ENCODE measurements at regions not wholly inside any gene's neighbourhood (a gene's known extent, or its start where the extent isn't known, plus 50 kb on each side); places are given as distances from the start of the nearest gene placed in this dataset.

- DNase-seq, result no peak
- H3K36me3 ChIP-seq (replicated peaks; ENCODE audit: control insufficient read depth, insufficient read depth, low read length), result no peaks in the 10 kb centered on the region
- H3K27me3 ChIP-seq (ENCODE audit: control insufficient read depth, insufficient read depth, low read length), result no peaks in the 10 kb centered on the region
- no peak overlapping the region for H3K4me3 ChIP-seq (ENCODE audit: insufficient read depth, low read depth, low read length)
Observed at GRCh38 chrX:94418065-94418464, 744.1 kb downstream of the FAM133A start.

GRCh38 chrX:94424456-94424855 lies 750.5 kb downstream of the FAM133A start:
- DNase-seq, result no peak
- H3K36me3 ChIP-seq (replicated peaks; ENCODE audit: control insufficient read depth, insufficient read depth, low read length), result no peaks in the 10 kb centered on the region
- H3K27me3 ChIP-seq (ENCODE audit: control insufficient read depth, insufficient read depth, low read length), result no peaks in the 10 kb centered on the region

GRCh38 chrX:94430091-94430490 lies 756.1 kb downstream of the FAM133A start:
- Histone ChIP-seq H3K36me3 (replicated peaks; ENCODE audit: control insufficient read depth, insufficient read depth, low read length) (no peaks in the 10 kb centered on the region), H3K27me3 (ENCODE audit: control insufficient read depth, insufficient read depth, low read length) (no peaks in the 10 kb centered on the region), H3K4me3 (ENCODE audit: insufficient read depth, low read depth, low read length) (no peak overlapping the region)
- no peak for DNase-seq

More at GRCh38 chrX:94424456-94424855, 750.5 kb downstream of the FAM133A start:
- H3K4me3 ChIP-seq (ENCODE audit: insufficient read depth, low read depth, low read length), result no peak overlapping the region

GRCh38 chrX:94435799-94436198 lies 761.8 kb downstream of the FAM133A start:
- no peak overlapping the region for H3K4me3 ChIP-seq (ENCODE audit: insufficient read depth, low read depth, low read length)
- no peaks in the 10 kb centered on the region for H3K36me3 ChIP-seq (replicated peaks; ENCODE audit: control insufficient read depth, insufficient read depth, low read length)
- DNase-seq, result no peak
- H3K27me3 ChIP-seq (ENCODE audit: control insufficient read depth, insufficient read depth, low read length), result no peaks in the 10 kb centered on the region

- H3K36me3 ChIP-seq (replicated peaks; ENCODE audit: control insufficient read depth, insufficient read depth, low read length), result no peaks in the 10 kb centered on the region
- H3K27me3 ChIP-seq (ENCODE audit: control insufficient read depth, insufficient read depth, low read length), result no peaks in the 10 kb centered on the region
- H3K4me3 ChIP-seq (ENCODE audit: insufficient read depth, low read depth, low read length), result no peak overlapping the region
- no peak for DNase-seq
Observed at GRCh38 chrX:94454159-94454558, 780.2 kb downstream of the FAM133A start.

- Histone ChIP-seq H3K27me3 (ENCODE audit: control insufficient read depth, insufficient read depth, low read length) (no peaks in the 10 kb centered on the region), H3K4me3 (ENCODE audit: insufficient read depth, low read depth, low read length) (no peak overlapping the region), H3K36me3 (replicated peaks; ENCODE audit: control insufficient read depth, insufficient read depth, low read length) (no peaks in the 10 kb centered on the region)
- no peak for DNase-seq
Observed at GRCh38 chrX:94454606-94455005, 780.6 kb downstream of the FAM133A start.

- DNase-seq, result peak; percentile 2
- Histone ChIP-seq H3K4me3 (ENCODE audit: insufficient read depth, low read depth, low read length) (no peak overlapping the region), H3K27me3 (ENCODE audit: control insufficient read depth, insufficient read depth, low read length) (no peaks in the 10 kb centered on the region), H3K36me3 (replicated peaks; ENCODE audit: control insufficient read depth, insufficient read depth, low read length) (no peaks in the 10 kb centered on the region)
Observed at GRCh38 chrX:94455782-94456181, 781.8 kb downstream of the FAM133A start.

- Histone ChIP-seq H3K27me3 (ENCODE audit: control insufficient read depth, insufficient read depth, low read length) (peaks cover 10% of the 10 kb centered on the region; the same call in 1 of the 2 replicates), H3K36me3 (replicated peaks; ENCODE audit: control insufficient read depth, insufficient read depth, low read length) (no peaks in the 10 kb centered on the region), H3K4me3 (ENCODE audit: insufficient read depth, low read depth, low read length) (no peak overlapping the region)
- DNase-seq, result peak; percentile 38
Observed at GRCh38 chrX:94492541-94492940, 818.5 kb downstream of the FAM133A start.

GRCh38 chrX:94493405-94493804 lies 819.4 kb downstream of the FAM133A start:
- Histone ChIP-seq H3K36me3 (replicated peaks; ENCODE audit: control insufficient read depth, insufficient read depth, low read length) (no peaks in the 10 kb centered on the region), H3K27me3 (ENCODE audit: control insufficient read depth, insufficient read depth, low read length) (peaks cover 10% of the 10 kb centered on the region; the same call in 1 of the 2 replicates), H3K4me3 (ENCODE audit: insufficient read depth, low read depth, low read length) (no peak overlapping the region)
- no peak for DNase-seq

GRCh38 chrX:94511564-94511963 lies 837.6 kb downstream of the FAM133A start:
- Histone ChIP-seq H3K4me3 (ENCODE audit: insufficient read depth, low read depth, low read length) (no peak overlapping the region), H3K36me3 (replicated peaks; ENCODE audit: control insufficient read depth, insufficient read depth, low read length) (no peaks in the 10 kb centered on the region), H3K27me3 (ENCODE audit: control insufficient read depth, insufficient read depth, low read length) (no peaks in the 10 kb centered on the region)
- DNase-seq, result no peak

GRCh38 chrX:94515009-94515408 lies 841.0 kb downstream of the FAM133A start:
- Histone ChIP-seq H3K4me3 (ENCODE audit: insufficient read depth, low read depth, low read length) (no peak overlapping the region), H3K36me3 (replicated peaks; ENCODE audit: control insufficient read depth, insufficient read depth, low read length) (no peaks in the 10 kb centered on the region), H3K27me3 (ENCODE audit: control insufficient read depth, insufficient read depth, low read length) (no peaks in the 10 kb centered on the region)
- peak; percentile 8 for DNase-seq

- no peak overlapping the region for H3K4me3 ChIP-seq (ENCODE audit: insufficient read depth, low read depth, low read length)
- no peaks in the 10 kb centered on the region for H3K27me3 ChIP-seq (ENCODE audit: control insufficient read depth, insufficient read depth, low read length)
- no peak for DNase-seq
- H3K36me3 ChIP-seq (replicated peaks; ENCODE audit: control insufficient read depth, insufficient read depth, low read length), result no peaks in the 10 kb centered on the region; the same call in 1 of the 2 replicates
Observed at GRCh38 chrX:94524867-94525266, 850.9 kb downstream of the FAM133A start.

- H3K27me3 ChIP-seq (ENCODE audit: control insufficient read depth, insufficient read depth, low read length), result no peaks in the 10 kb centered on the region
- no peaks in the 10 kb centered on the region for H3K36me3 ChIP-seq (replicated peaks; ENCODE audit: control insufficient read depth, insufficient read depth, low read length)
- DNase-seq, result no peak
- H3K4me3 ChIP-seq (ENCODE audit: insufficient read depth, low read depth, low read length), result no peak overlapping the region
Observed at GRCh38 chrX:94545722-94546121, 871.7 kb downstream of the FAM133A start.

GRCh38 chrX:94551831-94552230 lies 877.8 kb downstream of the FAM133A start:
- H3K36me3 ChIP-seq (replicated peaks; ENCODE audit: control insufficient read depth, insufficient read depth, low read length), result no peaks in the 10 kb centered on the region; the same call in none of the 2 replicates

GRCh38 chrX:94560930-94561329 lies 886.9 kb downstream of the FAM133A start:
- Histone ChIP-seq H3K4me3 (ENCODE audit: insufficient read depth, low read depth, low read length) (no peak overlapping the region), H3K36me3 (replicated peaks; ENCODE audit: control insufficient read depth, insufficient read depth, low read length) (no peaks in the 10 kb centered on the region), H3K27me3 (ENCODE audit: control insufficient read depth, insufficient read depth, low read length) (no peaks in the 10 kb centered on the region)
- DNase-seq, result no peak

More at GRCh38 chrX:94551831-94552230, 877.8 kb downstream of the FAM133A start:
- no peak for DNase-seq
- H3K4me3 ChIP-seq (ENCODE audit: insufficient read depth, low read depth, low read length), result no peak overlapping the region
- no peaks in the 10 kb centered on the region for H3K27me3 ChIP-seq (ENCODE audit: control insufficient read depth, insufficient read depth, low read length)

GRCh38 chrX:94576367-94577004 lies 902.5 kb downstream of the FAM133A start:
- Histone ChIP-seq H3K36me3 (replicated peaks; ENCODE audit: control insufficient read depth, insufficient read depth, low read length) (no peaks in the 10 kb centered on the region), H3K27me3 (ENCODE audit: control insufficient read depth, insufficient read depth, low read length) (no peaks in the 10 kb centered on the region), H3K4me3 (ENCODE audit: insufficient read depth, low read depth, low read length) (no peak overlapping the region)
- DNase-seq, result peak; percentile 4

Measured in H7 (cell line).